Esophagus squamous epithelium (tissue), 4 donors: ENCODE measurements at regions not wholly inside any gene's neighbourhood (a gene's known extent, or its start where the extent isn't known, plus 50 kb on each side); places are given as distances from the start of the nearest gene placed in this dataset.

Experiments
- CTCF ChIP-seq, 6 experiments: fragments of 450-650 bp in 4 of 6; fragments of 200-600 bp in 2 of 6; sonication (generic) in 2 of 6; IDR thresholded peaks; one replicate each; pipeline ENCODE4 v1.5.1; 2016 to 2019; ENCODE audit warnings: antibody characterized with exemption in 6 of 6, mild to moderate bottlenecking in 4 of 6, moderate library complexity in 4 of 6
- POLR2A ChIP-seq, 4 donors: fragments of 450-650 bp; IDR thresholded peaks; one replicate each; pipeline ENCODE4 v1.6.1; 2017; ENCODE audit warnings: antibody characterized with exemption in 4 of 4, mild to moderate bottlenecking in 4 of 4, moderate library complexity in 3 of 4

- TF ChIP-seq POLR2A (IDR thresholded peaks at IDR 0.05) (no peak), CTCF (IDR thresholded peaks at IDR 0.05) (no peak)
These were observed 102.5 kb upstream of the RIPOR2 start for GRCh38 chr6:25038300-25038699.
